ENCODE measurements at regions not wholly inside any gene's neighbourhood (a gene's known extent, or its start where the extent isn't known, plus 50 kb on each side); places are given as distances from the start of the nearest gene placed in this dataset.

GRCh38 chr4:175297965-175298565, 379.9 kb downstream of the ADAM29 start:
- no peaks in the 10 kb centered on the region for H3K36me3 ChIP-seq (ENCODE audit: control insufficient read depth in 1 of 2, insufficient read depth in 2 of 2, low read length in 2 of 2)
- ChIA-PET CTCF (no interaction called here), RAD21 (ENCODE audit: low non-redundant PET in 1 of 2, low total read pairs in 2 of 2, uncharacterized antibody in 2 of 2, unreplicated experiment in 2 of 2) (no interaction called here), POLR2A (no interaction called here)
- H3K4me3 ChIP-seq (replicated peaks in 1 of 2; ENCODE audit: low read depth in 1 of 2, low read length in 2 of 2) = no peak overlapping the region
- ATAC-seq = no peak
- H3K27ac ChIP-seq (ENCODE audit: low read depth, low read length) = no peak overlapping the region
- H3K79me2 ChIP-seq (ENCODE audit: insufficient read depth, low read length) = no peaks in the 10 kb centered on the region
- H3K9me2 ChIP-seq (ENCODE audit: insufficient read depth) = no peaks in the 10 kb centered on the region
- TF ChIP-seq ZBTB33 (IDR thresholded peaks at IDR 0.05; ENCODE audit: extremely low read depth, insufficient replicate concordance, low read length) (no peak), TCF7L2 (IDR thresholded peaks at IDR 0.05; ENCODE audit: borderline replicate concordance, extremely low read depth, insufficient read depth, insufficient read length) (no peak), EGR1 (IDR thresholded peaks at IDR 0.05; ENCODE audit: low read depth) (no peak), RAD21 (IDR thresholded peaks at IDR 0.05; ENCODE audit: low read depth) (no peak)
- no TSS peak for BruUV-seq (replicated peaks)
- H3K4me2 ChIP-seq (ENCODE audit: low read length) = no peak overlapping the region
- no peak for DNase-seq (ENCODE audit: low read depth, low spot score)
- no peaks in the 10 kb centered on the region for H3K4me1 ChIP-seq (ENCODE audit: control insufficient read depth in 1 of 2, insufficient read depth in 2 of 2, low read length in 2 of 2)
- no peaks in the 10 kb centered on the region for H3K27me3 ChIP-seq (ENCODE audit: insufficient read depth, low read length)
- no peaks in the 10 kb centered on the region for H3K9me3 ChIP-seq (ENCODE audit: control insufficient read depth in 1 of 2, insufficient read depth in 1 of 2, low read depth in 1 of 2, low read length in 2 of 2)
- no peak overlapping the region for H2AFZ ChIP-seq (ENCODE audit: low read depth, low read length, poor library complexity, severe bottlenecking)
- no peaks in the 10 kb centered on the region for H4K20me1 ChIP-seq (ENCODE audit: insufficient read depth)
- H3K9ac ChIP-seq (ENCODE audit: low read length) = no peak overlapping the region
- intact Hi-C loops (cut with micrococcal nuclease) = no loop called here

GRCh38 chr4:175306436-175306835, 388.3 kb downstream of the ADAM29 start:
- no peak for TF ChIP-seq EZH2 (IDR thresholded peaks at IDR 0.05)
- no peak for TF ChIP-seq EZH2phosphoT487 (IDR thresholded peaks at IDR 0.05; ENCODE audit: borderline replicate concordance)
- no peak for TF ChIP-seq JUND (IDR thresholded peaks at IDR 0.05)
- TF ChIP-seq ZBTB33 (IDR thresholded peaks at IDR 0.05; ENCODE audit: extremely low read depth, insufficient replicate concordance, low read length) = no peak
- TF ChIP-seq ATF3 (IDR thresholded peaks at IDR 0.05) = no peak
- no peak for TF ChIP-seq REST (IDR thresholded peaks at IDR 0.05; ENCODE audit: low read depth)
- no peak for TF ChIP-seq POLR2A (IDR thresholded peaks at IDR 0.05; ENCODE audit: borderline replicate concordance, extremely low read depth, insufficient read depth, insufficient read length)
- TF ChIP-seq YY1 (IDR thresholded peaks at IDR 0.05; ENCODE audit: extremely low read depth, insufficient replicate concordance, low read depth, low read length) = no peak
- TF ChIP-seq FOSL1 (IDR thresholded peaks at IDR 0.05; ENCODE audit: low read depth) = no peak
- Histone ChIP-seq H3K36me3 (ENCODE audit: control insufficient read depth in 1 of 2, insufficient read depth in 2 of 2, low read length in 2 of 2) (no peaks in the 10 kb centered on the region), H3K79me2 (ENCODE audit: insufficient read depth, low read length) (no peaks in the 10 kb centered on the region), H3K27ac (ENCODE audit: low read depth, low read length) (no peak overlapping the region), H3K4me2 (ENCODE audit: low read length) (no peak overlapping the region), H3K9me2 (ENCODE audit: insufficient read depth) (peaks cover 3% of the 10 kb centered on the region; the same call in 1 of the 2 replicates), H2AFZ (ENCODE audit: low read depth, low read length, poor library complexity, severe bottlenecking) (no peak overlapping the region), H3K4me3 (replicated peaks in 1 of 2; ENCODE audit: low read depth in 1 of 2, low read length in 2 of 2) (no peak overlapping the region), H4K20me1 (ENCODE audit: insufficient read depth) (no peaks in the 10 kb centered on the region), H3K27me3 (ENCODE audit: insufficient read depth, low read length) (no peaks in the 10 kb centered on the region), H3K9ac (ENCODE audit: low read length) (no peak overlapping the region), H3K4me1 (ENCODE audit: control insufficient read depth in 1 of 2, insufficient read depth in 2 of 2, low read length in 2 of 2) (peaks cover 0 to 10% of the 10 kb centered on the region in 2 experiments; a peak in 1 of 4 replicates), H3K9me3 (ENCODE audit: control insufficient read depth in 1 of 2, insufficient read depth in 1 of 2, low read depth in 1 of 2, low read length in 2 of 2) (no peaks in the 10 kb centered on the region)
- intact Hi-C loops (cut with micrococcal nuclease) = no loop called here
- DNase-seq (ENCODE audit: low read depth, low spot score) (no peak), ATAC-seq (no peak)
- no TSS peak for BruUV-seq (replicated peaks)
- ChIA-PET POLR2A (no interaction called here), CTCF (no interaction called here), RAD21 (ENCODE audit: low non-redundant PET in 1 of 2, low total read pairs in 2 of 2, uncharacterized antibody in 2 of 2, unreplicated experiment in 2 of 2) (no interaction called here)
